Putamen (tissue), 1 donor: ENCODE measurements at regions not wholly inside any gene's neighbourhood (a gene's known extent, or its start where the extent isn't known, plus 50 kb on each side); places are given as distances from the start of the nearest gene placed in this dataset.
"Not testable (repeated sequence)": the region's sequence is repeated elsewhere in the genome, so short reads cannot be mapped to it uniquely, and the experiment has no call there.

Experiments
- DNase-seq: peaks from one replicate; pipeline ENCODE4 v3.0.0-alpha.2; 2016; ENCODE audit warnings: low spot score

DNA sequence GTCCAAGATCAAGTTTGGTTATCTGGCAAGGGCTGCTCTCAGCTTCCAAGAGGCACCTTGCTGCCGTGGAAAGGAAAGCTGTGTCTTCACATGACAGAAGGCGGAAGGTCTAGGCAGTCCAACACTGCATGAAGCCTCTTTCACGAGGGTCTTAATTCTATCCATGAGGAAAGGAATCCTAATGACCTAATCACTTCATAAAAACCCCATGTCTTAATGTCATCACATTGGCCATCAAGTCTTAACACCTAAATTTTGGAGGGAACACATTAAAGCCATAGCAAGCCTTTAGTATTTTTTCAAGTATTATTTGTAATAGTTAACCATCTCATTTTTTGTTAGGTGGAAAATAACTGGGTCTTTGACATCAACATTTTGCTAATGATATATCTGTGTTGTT is 858.3 kb downstream of the FLRT2 start:
- no peak for DNase-seq

DNA sequence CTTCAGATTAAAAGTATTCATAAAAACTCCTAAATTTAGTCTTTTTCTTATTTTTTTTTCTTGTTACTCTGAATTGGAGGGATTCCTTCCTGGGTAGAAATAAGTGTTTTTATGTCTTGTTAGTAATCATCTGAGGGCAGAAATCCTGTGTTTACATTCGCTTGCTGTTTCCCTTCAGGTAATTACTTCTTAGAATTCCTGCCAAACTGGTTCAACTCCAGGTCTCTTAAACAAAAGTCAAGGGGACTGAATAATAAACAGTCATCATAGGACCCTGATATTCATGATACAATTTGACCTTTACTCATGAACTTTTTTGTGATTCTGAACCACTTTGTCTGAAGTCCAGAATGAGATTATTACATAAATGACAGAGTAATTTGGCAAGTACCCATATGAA is 843.9 kb downstream of the FLRT2 start:
- DNase-seq = no peak

DNA sequence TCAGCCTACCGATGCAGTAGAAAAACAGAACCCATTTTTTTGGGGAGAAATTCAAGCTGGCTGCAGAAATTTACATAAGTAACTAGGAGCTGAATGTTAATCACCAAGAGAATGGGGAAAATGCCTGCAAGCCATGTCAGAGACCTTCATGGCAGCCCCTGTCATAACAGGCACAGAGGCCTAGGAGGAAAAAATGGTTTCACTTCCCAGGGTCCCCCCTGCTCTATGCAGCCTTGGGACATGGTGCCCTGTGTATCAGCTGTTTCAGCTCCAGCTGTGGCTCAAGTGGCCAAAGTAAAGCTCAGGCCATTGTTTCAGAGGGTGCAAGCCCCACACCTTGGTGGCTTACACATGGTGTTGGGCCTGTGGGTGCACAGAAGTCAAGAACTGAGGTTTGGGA is 842.5 kb downstream of the FLRT2 start:
- no peak for DNase-seq

DNA sequence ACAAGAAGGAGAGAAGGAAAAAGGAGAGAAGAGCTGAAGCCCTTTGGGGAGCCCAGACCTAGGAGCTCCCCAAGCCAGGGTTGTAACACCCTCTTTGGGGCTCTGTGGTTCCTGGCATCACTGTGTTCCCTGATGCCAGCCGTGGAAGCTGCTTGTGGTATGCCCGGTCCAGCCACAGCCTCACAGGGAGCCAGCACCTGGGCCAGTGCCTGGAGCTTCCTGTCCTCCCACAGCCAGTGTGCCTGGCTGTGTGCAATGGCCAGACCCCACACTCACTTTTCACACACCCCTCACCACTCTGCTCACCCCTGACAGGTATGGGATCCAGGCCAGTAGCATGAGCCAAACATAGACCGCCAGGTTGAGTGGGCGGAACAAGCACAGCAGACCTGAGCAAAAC is 834.7 kb downstream of the FLRT2 start:
- no peak for DNase-seq

DNA sequence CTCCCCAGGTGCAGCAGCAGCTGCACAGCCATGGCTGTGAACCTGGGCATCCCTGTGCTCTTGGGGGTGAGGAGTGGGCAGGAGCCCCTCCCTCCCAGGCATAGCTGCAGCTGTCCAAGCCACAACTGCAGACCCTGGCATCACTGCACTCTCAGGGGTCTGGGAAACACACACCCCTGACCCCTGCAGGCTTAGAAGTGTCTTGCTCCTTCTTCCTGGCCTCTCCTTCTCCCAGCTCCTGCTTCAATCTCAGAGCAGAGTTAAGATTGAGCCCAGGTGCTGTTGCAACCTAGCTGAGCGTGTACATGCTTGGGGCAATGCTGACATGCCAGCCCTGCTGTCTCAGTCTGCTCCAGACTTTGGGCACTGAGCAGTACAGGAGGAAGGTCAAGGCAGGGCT is 833.6 kb downstream of the FLRT2 start:
- DNase-seq = no peak

DNA sequence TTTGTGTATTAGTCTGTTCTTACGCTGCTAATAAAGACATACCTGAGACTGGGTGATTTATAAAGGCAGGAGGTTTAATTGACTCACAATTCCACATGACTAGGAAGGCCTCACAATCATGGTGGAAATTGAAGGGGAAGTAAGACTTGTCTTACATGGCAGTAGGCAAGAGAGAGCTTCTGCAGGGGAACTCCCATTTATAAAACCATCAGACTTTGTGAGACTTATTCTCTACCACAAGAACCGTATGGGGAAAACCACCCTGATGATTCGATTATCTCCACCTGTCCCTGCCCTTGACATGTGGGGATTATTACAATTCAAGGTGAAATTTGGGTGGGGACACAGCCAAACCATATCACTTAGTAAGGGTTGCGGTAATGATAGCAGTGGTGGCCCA is 833.1 kb downstream of the FLRT2 start:
- no peak for DNase-seq

DNA sequence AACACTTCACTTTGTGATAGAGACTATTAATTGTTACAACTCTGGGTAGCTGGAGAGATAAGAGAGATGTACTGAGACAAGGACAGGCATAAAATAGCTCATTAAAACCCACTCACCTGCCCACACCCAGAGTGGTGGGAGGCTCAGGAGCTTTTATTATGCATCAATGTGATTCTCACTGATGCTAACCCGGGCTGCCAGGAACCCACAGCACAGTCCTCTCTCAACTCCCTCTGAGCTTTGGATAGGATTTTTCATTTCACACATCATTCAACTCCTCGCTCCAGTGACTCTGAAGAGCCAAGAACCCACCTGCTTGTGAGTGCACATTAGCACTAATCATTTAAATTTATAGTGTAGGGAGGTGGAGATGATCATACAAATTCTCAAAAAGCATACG is 827.9 kb downstream of the FLRT2 start:
- peak; percentile 71 for DNase-seq

DNA sequence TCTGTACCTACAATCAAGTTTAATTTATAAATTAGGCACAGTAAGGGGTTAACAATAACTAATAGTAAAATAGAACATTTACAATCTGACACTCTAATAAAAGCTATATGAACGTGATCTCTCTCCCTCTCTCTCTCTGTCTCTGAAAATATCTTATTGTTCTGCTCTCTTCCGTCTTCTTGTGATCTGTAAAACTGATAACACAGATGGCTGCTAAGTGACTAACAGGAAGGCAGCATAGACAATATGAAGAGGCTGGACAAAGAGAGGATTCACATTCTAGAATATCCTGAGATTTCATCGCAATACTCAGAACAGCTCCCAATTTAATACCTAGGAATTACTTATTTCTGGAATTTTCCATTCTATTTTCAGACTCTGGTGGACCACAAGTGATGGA is 827.2 kb downstream of the FLRT2 start:
- no peak for DNase-seq

DNA sequence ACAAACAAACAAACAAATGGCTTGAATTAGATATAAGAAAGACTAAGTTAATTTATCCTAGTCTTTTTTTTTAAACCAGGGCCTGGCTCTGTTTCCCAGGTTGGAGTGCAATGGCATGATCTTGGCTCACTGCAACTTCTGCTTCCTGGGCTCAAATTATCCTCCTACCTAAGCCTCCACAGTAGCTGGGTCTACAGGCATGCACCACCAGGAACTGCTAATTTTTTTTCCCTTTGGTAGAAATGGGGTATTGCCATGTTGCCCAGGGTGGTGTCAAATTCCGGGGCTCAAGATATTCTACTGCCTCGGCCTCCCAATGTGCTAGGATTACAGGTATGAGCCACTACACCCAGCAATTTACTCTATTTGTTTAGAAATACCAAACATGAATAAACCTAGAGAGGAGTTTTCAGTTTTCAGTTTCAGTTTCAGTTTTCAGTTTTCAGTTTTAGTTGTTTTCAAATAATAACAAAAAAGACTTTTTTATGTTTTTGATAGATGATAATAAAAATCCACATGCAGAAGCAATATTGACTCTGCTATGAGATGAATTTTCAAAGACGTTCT is 817.0 kb downstream of the FLRT2 start:
- no peak for DNase-seq

DNA sequence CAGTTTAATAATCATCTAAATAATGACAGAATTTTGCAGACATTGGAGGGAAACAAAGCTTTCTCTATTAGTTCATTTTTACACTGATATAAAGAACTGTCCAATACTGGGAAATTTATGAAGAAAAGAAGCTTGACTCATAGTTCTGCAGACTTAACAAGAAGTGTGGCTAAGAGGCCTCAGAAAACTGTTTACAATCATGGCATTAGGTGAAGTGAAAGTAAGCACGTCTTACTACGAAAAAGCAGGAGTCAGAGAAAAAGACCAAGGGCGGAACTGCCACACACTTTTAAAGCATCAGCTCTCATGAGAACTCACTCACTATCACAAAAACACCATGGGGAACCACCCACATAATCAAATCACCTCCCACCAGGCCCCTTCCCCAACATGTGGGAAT is 804.4 kb downstream of the FLRT2 start:
- DNase-seq = no peak

DNA sequence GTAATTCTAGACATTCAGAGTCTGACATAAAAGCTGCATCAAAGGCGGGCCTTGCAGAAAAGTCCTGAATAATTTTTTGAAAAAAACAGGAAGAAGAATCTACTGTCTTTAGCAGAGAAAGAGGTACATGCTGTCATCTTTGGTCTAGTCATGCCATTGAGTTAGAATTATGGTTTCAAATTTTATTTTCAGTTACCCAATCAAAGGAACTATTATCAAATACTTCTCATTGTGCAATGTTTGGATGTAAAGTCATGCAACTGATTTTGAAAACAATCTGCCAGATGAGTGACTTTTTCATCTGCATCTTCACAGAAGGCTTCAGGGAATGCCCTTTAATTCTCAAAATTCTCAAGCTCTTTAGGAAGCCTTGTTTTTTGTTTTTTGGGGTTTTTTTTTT is 803.5 kb downstream of the FLRT2 start:
- DNase-seq = no peak

DNA sequence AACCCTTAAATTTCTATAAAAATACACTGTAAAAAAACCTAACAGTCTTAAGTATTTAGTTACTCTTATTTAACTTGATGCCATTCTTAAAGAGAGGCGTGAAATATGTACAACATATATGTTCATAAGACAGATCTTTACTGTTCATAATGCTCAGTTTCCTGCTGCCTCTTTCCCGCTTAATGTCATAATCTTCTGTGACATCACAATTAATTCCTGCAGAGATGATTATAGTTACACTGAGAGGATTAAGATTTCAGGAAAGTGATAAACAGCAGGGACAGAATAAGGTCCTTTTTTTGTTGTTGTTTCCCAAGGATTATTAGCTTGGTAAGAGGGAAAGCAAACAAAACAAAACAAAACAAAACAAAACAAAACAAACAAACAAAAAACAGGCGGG is 801.4 kb downstream of the FLRT2 start:
- DNase-seq = no peak

DNA sequence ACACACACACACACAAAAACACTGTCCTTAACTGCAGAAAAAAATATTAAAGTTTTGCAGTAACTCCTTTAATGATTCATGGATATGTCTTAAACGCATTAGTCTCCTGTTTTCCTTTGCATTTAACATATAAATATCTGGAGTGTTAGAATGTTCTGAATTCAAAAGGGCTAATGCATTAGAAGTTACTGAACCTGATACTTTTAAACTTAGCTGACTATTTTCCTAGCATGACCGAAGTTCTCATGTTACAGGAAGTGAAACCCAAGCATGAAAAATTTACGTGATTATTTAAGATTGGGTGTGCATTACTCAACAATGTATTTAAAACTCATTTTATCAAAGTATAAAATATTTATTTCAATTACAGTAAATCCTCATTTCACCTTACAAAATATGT is 791.2 kb downstream of the FLRT2 start:
- DNase-seq = no peak

DNA sequence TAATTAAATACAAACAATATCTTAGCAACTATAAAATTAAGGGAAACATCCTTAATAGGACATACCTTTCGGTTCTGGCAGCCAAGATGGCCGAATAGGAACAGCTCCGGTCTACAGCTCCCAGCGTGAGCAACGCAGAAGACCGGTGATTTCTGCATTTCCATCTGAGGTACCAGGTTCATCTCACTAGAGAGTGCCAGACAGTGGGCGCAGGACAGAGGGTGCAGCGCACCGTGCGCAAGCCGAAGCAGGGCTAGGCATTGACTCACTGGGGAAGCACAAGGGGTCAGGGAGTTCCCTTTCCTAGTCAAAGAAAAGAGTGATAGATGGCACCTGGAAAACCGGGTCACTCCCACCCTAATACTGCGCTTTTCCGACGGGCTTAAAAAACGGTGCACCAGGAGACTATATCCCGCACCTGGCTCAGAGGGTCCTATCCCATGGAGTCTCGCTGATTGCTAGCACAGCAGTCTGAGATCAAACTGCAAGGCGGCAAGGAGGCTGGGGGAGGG is 782.3 kb downstream of the FLRT2 start:
- DNase-seq = not testable (repeated sequence)

DNA sequence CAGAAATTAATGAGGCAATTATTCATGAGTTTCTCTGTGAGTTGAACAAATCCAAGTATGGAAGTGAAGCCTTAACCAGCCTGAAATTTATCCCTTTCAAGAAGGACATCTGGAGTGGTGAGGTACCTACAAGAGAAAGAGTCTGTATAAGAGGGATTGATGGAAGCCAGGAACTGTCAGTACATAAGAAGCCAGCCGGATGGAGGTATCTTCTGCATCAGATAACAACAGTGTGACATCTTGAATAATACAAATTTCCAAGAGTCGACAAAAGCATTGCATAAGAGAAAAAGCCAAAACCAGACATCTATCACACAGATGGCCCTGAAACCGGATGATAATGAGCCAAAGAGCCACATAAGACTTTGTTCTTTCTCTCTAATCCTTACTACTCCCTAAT is 781.2 kb downstream of the FLRT2 start:
- no peak for DNase-seq

DNA sequence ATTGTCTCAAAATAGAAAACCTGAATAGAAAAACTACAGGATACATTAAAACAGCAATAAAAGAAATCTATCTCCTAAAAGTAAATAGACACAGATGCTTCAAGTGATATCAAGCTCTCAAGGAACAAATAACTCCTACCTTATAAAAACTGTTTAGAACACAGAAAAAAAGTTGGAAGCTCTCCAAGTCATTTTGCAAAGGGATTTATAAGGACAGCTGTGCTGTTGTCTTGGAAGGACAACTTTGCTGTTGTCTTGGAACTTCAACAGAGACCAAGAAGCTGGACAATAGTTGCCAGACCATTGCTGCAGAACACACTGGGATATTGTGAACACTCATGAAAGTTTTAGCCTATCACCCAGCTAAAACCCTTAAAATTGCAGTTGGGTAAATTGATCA is 780.7 kb downstream of the FLRT2 start:
- no peak for DNase-seq

DNA sequence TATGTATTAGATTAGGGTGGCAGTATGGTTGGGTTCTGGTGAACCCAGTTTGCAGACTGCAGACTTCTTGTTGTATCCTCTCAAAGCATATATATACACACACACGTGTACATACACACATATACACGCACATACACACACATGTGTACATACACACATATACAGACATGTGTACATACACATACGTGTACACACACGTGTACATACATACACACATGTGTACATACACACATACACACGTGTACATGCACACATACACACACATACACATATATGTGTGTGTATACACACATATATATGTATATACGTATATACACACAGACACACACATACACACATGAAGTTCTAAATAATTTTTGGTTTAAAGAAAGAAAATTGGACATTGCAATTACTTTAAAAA is 780.2 kb downstream of the FLRT2 start:
- no peak for DNase-seq

DNA sequence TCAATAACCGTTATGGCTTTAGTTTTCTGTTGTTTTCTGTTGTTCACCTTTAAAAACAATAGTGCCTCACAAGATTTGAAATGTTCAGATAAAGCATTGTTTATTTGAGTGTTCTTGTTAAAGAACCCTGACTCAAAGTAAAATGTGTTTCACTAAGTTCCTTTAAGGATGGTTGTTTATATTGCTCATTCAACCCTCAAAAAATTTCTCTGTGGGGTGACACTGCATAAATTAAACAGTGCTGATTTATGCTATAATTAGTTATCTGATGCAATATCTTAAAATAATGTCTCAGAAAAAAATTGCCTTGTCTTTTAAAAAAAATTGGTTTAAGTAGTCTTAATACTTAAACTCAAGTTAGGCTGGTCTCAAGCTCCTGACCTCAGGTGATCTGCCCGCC is 775.1 kb downstream of the FLRT2 start:
- no peak for DNase-seq

DNA sequence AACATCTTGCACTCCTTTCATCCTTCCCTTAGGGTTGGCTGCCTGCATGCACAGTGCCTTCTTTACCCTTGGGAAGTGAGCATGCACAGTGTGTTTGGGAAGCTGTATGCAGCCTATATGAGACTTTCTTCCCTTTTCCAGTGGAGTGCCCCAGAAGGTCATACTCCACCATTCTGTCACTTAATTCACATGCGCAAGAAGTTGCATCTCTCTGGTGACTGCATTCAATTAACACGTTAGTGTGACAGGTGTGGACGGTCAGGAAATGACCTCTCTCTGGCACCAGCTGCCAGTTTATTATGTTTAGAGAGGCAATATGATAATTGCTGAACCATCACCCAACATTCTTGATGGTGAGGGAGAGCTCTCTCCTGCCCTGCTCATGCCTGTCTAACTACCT is 770.0 kb downstream of the FLRT2 start:
- no peak for DNase-seq

DNA sequence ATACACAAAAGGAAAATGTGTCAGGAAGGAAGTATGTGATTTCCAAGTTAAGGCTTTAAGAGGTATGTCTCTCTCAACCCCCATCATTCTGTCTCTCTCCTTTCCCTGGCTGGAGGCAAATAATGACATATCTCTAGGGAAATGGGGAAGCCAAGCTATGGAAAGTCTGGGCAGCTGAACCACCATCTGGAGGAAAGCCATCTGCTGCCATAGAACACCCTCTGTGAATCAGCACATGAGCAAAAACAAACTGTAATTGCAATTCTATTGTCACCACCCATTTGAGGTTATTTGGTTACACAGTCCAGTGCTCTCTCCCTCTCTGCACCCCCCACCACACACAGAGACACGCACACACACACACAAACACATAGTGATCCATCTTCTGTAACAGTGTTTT is 766.2 kb downstream of the FLRT2 start:
- DNase-seq = no peak

DNA sequence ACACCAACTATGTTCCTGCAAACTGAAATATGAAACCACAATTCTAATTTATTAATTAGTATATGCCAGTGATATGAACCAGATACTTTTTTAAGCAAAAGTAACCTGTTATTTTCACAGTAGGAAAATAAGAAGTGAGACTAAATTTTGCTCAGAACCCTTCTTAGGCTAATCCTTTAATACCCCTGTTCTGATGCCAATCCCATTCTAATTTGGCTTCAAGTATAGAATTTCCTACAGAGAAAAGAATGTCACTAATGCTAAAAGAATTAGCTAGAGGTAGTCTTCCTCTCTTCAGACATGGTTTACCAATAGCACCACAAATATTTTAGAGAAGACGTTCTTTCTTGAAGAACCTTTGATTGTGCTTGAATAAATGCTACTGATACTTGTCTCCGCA is 758.4 kb downstream of the FLRT2 start:
- no peak for DNase-seq

DNA sequence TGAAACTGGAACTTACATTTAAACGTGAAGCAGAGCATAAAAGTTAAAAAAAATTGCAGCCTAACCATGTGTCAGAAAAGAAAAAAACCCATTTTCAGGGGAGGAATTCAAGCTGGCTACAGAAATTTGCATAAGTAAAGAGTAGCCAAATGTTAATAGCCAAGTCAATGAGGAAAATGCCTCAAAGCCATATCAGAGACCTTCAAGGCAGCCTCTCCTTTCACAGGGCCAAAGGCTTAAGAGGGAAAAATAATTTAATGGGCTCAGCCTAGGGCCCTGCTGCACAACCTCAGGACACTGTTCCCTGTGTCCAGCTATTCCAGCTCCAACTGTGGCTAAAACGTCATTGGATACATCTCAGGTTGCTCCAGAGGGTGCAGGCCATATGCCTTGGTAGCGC is 749.5 kb downstream of the FLRT2 start:
- DNase-seq = no peak

DNA sequence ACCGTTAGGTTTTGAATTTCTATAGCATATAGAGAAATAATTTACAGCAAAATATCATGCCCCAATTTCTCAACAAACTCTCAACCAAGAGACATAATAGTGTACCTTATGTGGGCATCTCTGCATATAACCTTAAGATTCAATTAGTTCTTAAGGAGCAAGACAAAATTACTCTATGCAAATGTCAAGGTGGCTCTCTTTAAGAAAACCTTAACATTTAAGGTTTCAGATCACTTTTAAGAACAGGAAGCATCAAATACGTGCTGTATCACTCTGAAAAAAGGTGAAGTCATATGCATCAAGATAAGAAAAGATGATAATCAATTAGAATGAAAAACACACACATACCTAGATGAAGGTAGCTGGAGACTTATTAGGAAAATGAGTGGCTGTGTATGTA is 728.0 kb downstream of the FLRT2 start:
- no peak for DNase-seq

DNA sequence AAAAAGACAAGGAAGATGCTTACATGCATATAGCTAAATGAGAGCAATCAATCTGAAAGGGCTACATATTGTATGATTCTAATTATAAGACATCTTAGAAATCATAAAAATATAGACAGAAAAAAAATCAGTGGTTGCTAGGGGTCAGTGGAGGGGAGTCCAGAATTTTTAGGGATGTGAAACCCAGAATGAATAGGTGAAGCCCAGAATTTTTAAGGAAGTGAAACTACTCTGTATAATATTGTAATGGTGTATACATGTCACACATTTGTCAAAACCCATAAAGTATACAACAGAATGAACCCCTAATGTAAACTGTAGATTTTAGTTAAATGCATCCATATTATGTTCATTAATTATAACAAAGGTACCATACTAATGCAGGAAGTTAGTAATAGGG is 713.2 kb downstream of the FLRT2 start:
- DNase-seq = no peak

DNA sequence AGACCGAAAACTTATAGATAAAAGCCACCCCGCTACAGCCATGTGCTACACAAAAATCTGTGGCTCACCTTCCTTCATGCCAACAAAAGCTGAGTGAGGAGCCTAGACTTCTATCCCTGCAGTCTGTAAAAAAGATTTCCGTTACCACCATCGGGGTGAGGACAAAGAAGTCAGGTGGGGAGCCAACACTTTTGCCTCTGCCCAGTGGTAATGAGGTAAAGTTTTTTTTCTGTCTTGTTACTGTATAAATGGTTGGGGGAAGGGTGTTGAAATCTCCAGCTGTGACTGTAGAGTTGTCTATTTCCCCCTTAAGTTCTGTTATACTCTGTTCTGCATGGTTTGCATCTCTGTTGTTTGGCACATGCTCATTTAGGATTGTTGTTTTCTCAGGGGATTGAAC is 707.8 kb downstream of the FLRT2 start:
- no peak for DNase-seq
